Erythroblast (primary cell): ENCODE measurements at regions not wholly inside any gene's neighbourhood (a gene's known extent, or its start where the extent isn't known, plus 50 kb on each side); places are given as distances from the start of the nearest gene placed in this dataset.

Experiments used
- GATA1 ChIP-seq: IDR thresholded peaks from 2 replicates; pipeline ENCODE4 v1.6.1; 2011; ENCODE audit warnings: low read depth, mild to moderate bottlenecking, control low read depth, low read length, moderate library complexity
- POLR2A ChIP-seq: IDR thresholded peaks from 2 replicates; pipeline ENCODE4 v1.6.1; 2011; ENCODE audit warnings: mild to moderate bottlenecking, low read length

GRCh38 chr22:26811647-26811992 is 154.2 kb downstream of the MIAT start:
- TF ChIP-seq POLR2A (no peak), GATA1 (no peak)
